H1 (cell line): ENCODE measurements at regions not wholly inside any gene's neighbourhood (a gene's known extent, or its start where the extent isn't known, plus 50 kb on each side); places are given as distances from the start of the nearest gene placed in this dataset.

Experiments
- CTCF ChIA-PET: fragments of 300-600 bp; sonication (Branson Sonifier 250); formaldehyde crosslinking; loops from one replicate; lab custom pipeline; 2021; ENCODE audit not compliant: partially characterized antibody; lab: Charles Lee
- POLR2A ChIA-PET: fragments of 300-600 bp; sonication (Branson Sonifier 250); formaldehyde crosslinking; loops from one replicate; lab custom pipeline; 2021; ENCODE audit warnings: inconsistent platforms; ENCODE audit not compliant: partially characterized antibody; lab: Charles Lee
- DNase-seq, 2 experiments: peaks; one replicate each; pipeline versions ENCODE4 v3.0.0 to v3.0.0-alpha.2; 2010 to 2022; ENCODE audit warnings: low spot score in 2 of 2, low read depth in 1 of 2, mixed read lengths in 1 of 2
- FAIRE-seq: peaks from 2 replicates; lab custom pipeline; 2011; peaks lifted over from hg19 to GRCh38; lab: Jason Lieb, UNC
- H2AFZ ChIP-seq: 2 replicates; pipeline ENCODE4 v1.8.1; 2012; ENCODE audit warnings: low read length, inconsistent platforms
- H2AK5ac ChIP-seq: 2 replicates; pipeline ENCODE4 v1.6.1; 2013; ENCODE audit warnings: low read depth, low read length
- H2BK120ac ChIP-seq: replicated peaks from 2 replicates; pipeline ENCODE3; 2013; ENCODE audit warnings: low read depth, low read length, inconsistent platforms
- H2BK12ac ChIP-seq: 2 replicates; pipeline ENCODE4 v1.6.1; 2013; ENCODE audit warnings: low read depth, low read length
- H2BK15ac ChIP-seq: 2 replicates; pipeline ENCODE4 v1.6.1; 2013; ENCODE audit warnings: low read length
- H2BK20ac ChIP-seq: 2 replicates; pipeline ENCODE4 v1.6.1; 2013; ENCODE audit warnings: low read length
- H2BK5ac ChIP-seq: 2 replicates; pipeline ENCODE4 v1.6.1; 2013; ENCODE audit warnings: low read depth, low read length
- H3K14ac ChIP-seq: 2 replicates; pipeline ENCODE4 v1.6.1; 2013; ENCODE audit warnings: inconsistent platforms; ENCODE audit not compliant: insufficient read length
- H3K18ac ChIP-seq: 2 replicates; pipeline ENCODE4 v1.6.1; 2013; ENCODE audit warnings: low read length; ENCODE audit errors: extremely low read depth
- H3K23ac ChIP-seq: 2 replicates; pipeline ENCODE4 v1.6.1; 2013; ENCODE audit warnings: inconsistent platforms; ENCODE audit not compliant: insufficient read length
- H3K23me2 ChIP-seq: 2 replicates; pipeline ENCODE4 v1.6.1; 2013; ENCODE audit warnings: low read depth, low read length
- H3K27ac ChIP-seq: 2 replicates; pipeline ENCODE4 v1.6.1; 2011; ENCODE audit warnings: low read depth, low read length, inconsistent platforms
- H3K27me3 ChIP-seq, 4 experiments: replicated peaks in 1 of 4; 1 replicate in 1 of 4; 2 replicates in 3 of 4; pipeline versions ENCODE4 v1.6.1 to v1.8.1; 2011 to 2013; ENCODE audit warnings: low read length in 3 of 4, mild to moderate bottlenecking in 3 of 4, inconsistent platforms in 2 of 4, mixed read lengths in 2 of 4, moderate library complexity in 1 of 4; ENCODE audit not compliant: control insufficient read depth in 3 of 4, insufficient read depth in 3 of 4; ENCODE audit errors: extremely low read depth in 1 of 4
- H3K36me3 ChIP-seq, 4 experiments: 2 replicates each; pipeline versions ENCODE4 v1.6.1 to v1.8.1; 2011 to 2013; ENCODE audit warnings: mild to moderate bottlenecking in 4 of 4, low read length in 3 of 4, moderate library complexity in 2 of 4, control low read depth in 1 of 4, inconsistent platforms in 1 of 4; ENCODE audit not compliant: insufficient read depth in 4 of 4, control insufficient read depth in 2 of 4
- H3K4ac ChIP-seq: replicated peaks from 2 replicates; pipeline ENCODE3; 2013; ENCODE audit warnings: low read length, low read depth, mixed read lengths, inconsistent platforms; ENCODE audit not compliant: insufficient read length
- H3K4me1 ChIP-seq, 4 experiments: replicated peaks in 1 of 4; 1 replicate in 1 of 4; 2 replicates in 3 of 4; pipeline versions ENCODE4 v1.6.1 to v1.8.1; 2011 to 2013; ENCODE audit warnings: low read length in 3 of 4, inconsistent platforms in 2 of 4, mixed read lengths in 1 of 4; ENCODE audit not compliant: insufficient read depth in 4 of 4, control insufficient read depth in 3 of 4
- H3K4me2 ChIP-seq, 2 experiments: 2 replicates each; pipeline versions ENCODE4 v1.6.1 to v1.8.1; 2011 to 2013; ENCODE audit warnings: low read depth in 2 of 2, low read length in 2 of 2, control low read depth in 1 of 2, inconsistent platforms in 1 of 2, mild to moderate bottlenecking in 1 of 2; ENCODE audit not compliant: insufficient read depth in 1 of 2
- H3K4me3 ChIP-seq, 4 experiments: fragments of 200-600, 300-600 bp in 1 of 4; sonication (generic), shearing (Covaris generic), sonication (Bioruptor Twin) in 1 of 4; 2 replicates each; pipeline versions ENCODE4 v1.5.1 to v1.8.1; 2011 to 2016; ENCODE audit warnings: low read length in 4 of 4, low read depth in 3 of 4, control low read depth in 2 of 4, inconsistent platforms in 2 of 4, mild to moderate bottlenecking in 2 of 4, mixed read lengths in 1 of 4, moderate library complexity in 1 of 4; ENCODE audit not compliant: insufficient read depth in 2 of 4; ENCODE audit errors: extremely low read depth in 1 of 4
- H3K56ac ChIP-seq: replicated peaks from 2 replicates; pipeline ENCODE3; 2013; ENCODE audit warnings: low read depth, mild to moderate bottlenecking, mixed read lengths, low read length, inconsistent platforms; ENCODE audit not compliant: insufficient read length
- H3K79me1 ChIP-seq: 2 replicates; pipeline ENCODE4 v1.6.1; 2013; ENCODE audit warnings: low read depth, low read length, control low read depth
- H3K79me2 ChIP-seq, 2 experiments: 2 replicates each; pipeline versions ENCODE4 v1.6.1 to v1.8.1; 2012 to 2013; ENCODE audit warnings: low read length in 2 of 2, mild to moderate bottlenecking in 2 of 2, inconsistent platforms in 1 of 2; ENCODE audit not compliant: insufficient read depth in 2 of 2, control insufficient read depth in 1 of 2
- H3K9ac ChIP-seq, 4 experiments: replicated peaks in 1 of 4; 1 replicate in 1 of 4; 2 replicates in 3 of 4; pipeline versions ENCODE4 v1.6.1 to v1.8.1; 2011 to 2013; ENCODE audit warnings: low read depth in 3 of 4, low read length in 3 of 4, control low read depth in 2 of 4, mild to moderate bottlenecking in 2 of 4, moderate library complexity in 2 of 4, inconsistent platforms in 1 of 4; ENCODE audit errors: extremely low read depth in 1 of 4
- H3K9me3 ChIP-seq, 2 experiments: 2 replicates each; pipeline versions ENCODE4 v1.6.1 to v1.8.1; 2012 to 2013; ENCODE audit warnings: mild to moderate bottlenecking in 2 of 2, moderate library complexity in 2 of 2, control low read depth in 1 of 2, inconsistent platforms in 1 of 2, low read depth in 1 of 2, low read length in 1 of 2, mixed read lengths in 1 of 2; ENCODE audit not compliant: insufficient read depth in 2 of 2
- H4K20me1 ChIP-seq, 2 experiments: replicated peaks in 1 of 2; 2 replicates each; pipeline versions ENCODE3 to v1.8.1; 2011 to 2013; ENCODE audit warnings: inconsistent platforms in 2 of 2, low read length in 2 of 2, mild to moderate bottlenecking in 1 of 2; ENCODE audit not compliant: insufficient read depth in 2 of 2, control insufficient read depth in 1 of 2
- H4K5ac ChIP-seq: 2 replicates; pipeline ENCODE4 v1.6.1; 2013; ENCODE audit warnings: low read length, low read depth, mixed read lengths, inconsistent platforms; ENCODE audit not compliant: insufficient read length
- H4K8ac ChIP-seq: 2 replicates; pipeline ENCODE4 v1.8.0; 2013; ENCODE audit warnings: mild to moderate bottlenecking, moderate library complexity, low read length, inconsistent platforms; ENCODE audit not compliant: insufficient read depth; ENCODE audit errors: extremely low read depth
- H4K91ac ChIP-seq: replicated peaks from 2 replicates; pipeline ENCODE3; 2013; ENCODE audit warnings: low read length, mixed read lengths, inconsistent platforms; ENCODE audit not compliant: insufficient read length
- BACH1 ChIP-seq: IDR thresholded peaks from 2 replicates; pipeline ENCODE4 v1.6.1; 2012; ENCODE audit warnings: low read length, improper control_type of control experiment
- CBX8 ChIP-seq: fragments of 300-800, 300-1000 bp; sonication (generic); IDR thresholded peaks from 2 replicates; pipeline ENCODE4 v1.7.1; 2016; ENCODE audit warnings: low read depth, low read length, borderline replicate concordance
- EP300 ChIP-seq, 2 experiments: IDR thresholded peaks; 1 replicate in 1 of 2; 2 replicates in 1 of 2; pipeline ENCODE4 v1.6.1; 2011 to 2012; ENCODE audit warnings: low read depth in 2 of 2, low read length in 2 of 2, mild to moderate bottlenecking in 2 of 2, borderline replicate concordance in 1 of 2, inconsistent platforms in 1 of 2, moderate library complexity in 1 of 2
- GABPA ChIP-seq: IDR thresholded peaks from 2 replicates; pipeline ENCODE4 v1.6.1; 2011; ENCODE audit warnings: mild to moderate bottlenecking, low read length, moderate library complexity, borderline replicate concordance; ENCODE audit not compliant: insufficient read depth
- POLR2AphosphoS5 ChIP-seq: IDR thresholded peaks from 2 replicates; pipeline ENCODE4 v1.6.1; 2011; ENCODE audit warnings: low read depth, low read length
- SP2 ChIP-seq: IDR thresholded peaks from 2 replicates; pipeline ENCODE4 v1.6.1; 2012; ENCODE audit warnings: mild to moderate bottlenecking, low read length, inconsistent platforms
- SRF ChIP-seq: IDR thresholded peaks from 2 replicates; pipeline ENCODE4 v1.6.1; 2011; ENCODE audit warnings: mild to moderate bottlenecking, low read depth, low read length, moderate library complexity
- TCF12 ChIP-seq: IDR thresholded peaks from 2 replicates; pipeline ENCODE4 v1.6.1; 2011; ENCODE audit warnings: low read depth, mild to moderate bottlenecking, low read length
- ZNF274 ChIP-seq: IDR thresholded peaks from 2 replicates; pipeline ENCODE4 v1.7.0; 2012; ENCODE audit warnings: low read length, borderline replicate concordance; ENCODE audit errors: extremely low read depth
- WGBS, 2 experiments: shearing (Covaris generic) in 1 of 2; methylation state at CpG; one replicate each; pipeline versions ENCODE4 v1.1.6 to v1.1.7; 2013 to 2015; ENCODE audit warnings: low lambda C conversion rate in 2 of 2, mixed read lengths in 2 of 2, inconsistent platforms in 1 of 2, low coverage in 1 of 2, missing lambda C conversion rate in 1 of 2; ENCODE audit not compliant: insufficient replicate concordance in 2 of 2, insufficient coverage in 1 of 2, insufficient read length in 1 of 2; ENCODE audit errors: extremely low coverage in 1 of 2, missing lambda C conversion rate in 1 of 2; 5-methylcytosine and 5-hydroxymethylcytosine counted together

DNA sequence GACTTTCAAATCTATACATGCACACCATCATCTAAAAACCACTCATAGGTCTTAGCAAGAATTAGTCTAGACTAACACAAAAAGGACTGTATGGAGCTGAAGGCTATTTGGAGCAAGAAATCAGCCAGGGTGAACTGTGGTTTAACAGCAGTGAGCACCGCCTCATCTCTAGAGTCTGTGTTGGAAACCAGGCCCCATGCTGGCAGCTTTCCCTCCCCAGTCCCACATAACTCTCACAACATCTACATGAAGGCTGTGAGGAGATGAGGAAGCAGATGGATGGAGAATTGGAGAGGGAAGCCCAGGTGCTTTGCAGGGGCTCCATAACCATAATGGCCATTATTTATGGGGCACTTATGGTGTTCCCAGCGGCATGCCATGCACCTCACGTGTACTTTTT, 133.2 kb upstream of the TOPAZ1 start:
- 89% methylated on average over 3 of the region's 3 CpGs; no CpG with 5 or more reads in 1 of the 2 experiments for WGBS, 2 experiments
- Histone ChIP-seq H3K9me3 (no peaks in the 10 kb centered on the region), H4K5ac (no peak overlapping the region), H2BK120ac (no peak overlapping the region), H3K4ac (no peak overlapping the region), H2BK15ac (no peak overlapping the region), H3K4me1 (peaks cover 0 to 6% (median under 1%) of the 10 kb centered on the region in 4 experiments; a peak in 2 of 7 replicates), H3K4me3 (no peak overlapping the region), H4K8ac (no peak overlapping the region), H2BK5ac (no peak overlapping the region), H2BK20ac (no peak overlapping the region), H2AK5ac (no peak overlapping the region), H3K9ac (no peak overlapping the region), H3K56ac (no peak overlapping the region), H3K23ac (no peak overlapping the region), H3K27me3 (no peaks in the 10 kb centered on the region), H2BK12ac (no peak overlapping the region), H3K4me2 (no peak overlapping the region), H4K20me1 (no peaks in the 10 kb centered on the region), H2AFZ (no peak overlapping the region), H3K27ac (no peak overlapping the region), H3K36me3 (no peaks in the 10 kb centered on the region; a peak in 1 of 8 replicates), H3K23me2 (no peaks in the 10 kb centered on the region), H3K18ac (no peak overlapping the region), H3K14ac (no peak overlapping the region), H4K91ac (no peak overlapping the region), H3K79me2 (no peaks in the 10 kb centered on the region), H3K79me1 (no peaks in the 10 kb centered on the region)
- ChIA-PET POLR2A (no interaction called here), CTCF (no interaction called here)
- FAIRE-seq (no peak), DNase-seq (no peak)
- no peak for TF ChIP-seq TCF12
- TF ChIP-seq SRF: no peak
- TF ChIP-seq POLR2AphosphoS5: no peak
- TF ChIP-seq SP2: no peak
- TF ChIP-seq GABPA: no peak
- TF ChIP-seq EP300 (IDR thresholded peaks at IDR 0.05; ENCODE audit: borderline replicate concordance in 1 of 2, low read depth in 2 of 2, low read length in 2 of 2): no peak
- TF ChIP-seq CBX8: no peak
- no peak for TF ChIP-seq BACH1
- no peak for TF ChIP-seq ZNF274
